Adrenal gland (tissue), 5 donors: ENCODE measurements at regions not wholly inside any gene's neighbourhood (a gene's known extent, or its start where the extent isn't known, plus 50 kb on each side); places are given as distances from the start of the nearest gene placed in this dataset.

Experiments
- CTCF ChIP-seq, 6 experiments: fragments of 450-650 bp in 4 of 6; fragments of 200-600 bp in 2 of 6; sonication (generic) in 1 of 6; IDR thresholded peaks; 1 replicate in 5 of 6; 2 replicates in 1 of 6; pipeline versions ENCODE4 v1.5.1 to v1.8.0; 2016 to 2021; ENCODE audit warnings: antibody characterized with exemption in 6 of 6, mild to moderate bottlenecking in 2 of 6, moderate library complexity in 1 of 6
- POLR2A ChIP-seq, 2 donors: fragments of 450-650 bp; IDR thresholded peaks; one replicate each; pipeline ENCODE4 v1.6.1; 2017; ENCODE audit warnings: antibody characterized with exemption in 2 of 2, mild to moderate bottlenecking in 2 of 2, moderate library complexity in 1 of 2
- donor health status: DM: no; HTN: no; CAD: no.

GRCh38 chr12:114835031-114835430 is 151.1 kb upstream of the TBX3 start:
- TF ChIP-seq POLR2A (IDR thresholded peaks at IDR 0.05): no peak
- TF ChIP-seq CTCF (IDR thresholded peaks at IDR 0.05): no peak
